ENCODE measurements at regions not wholly inside any gene's neighbourhood (a gene's known extent, or its start where the extent isn't known, plus 50 kb on each side); places are given as distances from the start of the nearest gene placed in this dataset.

GRCh38 chr15:29470794-29471193 lies 201.2 kb upstream of the NSMCE3 start:
- no peaks in the 10 kb centered on the region for H3K79me1 ChIP-seq (ENCODE audit: insufficient read depth, low read depth, low read length, poor library complexity, severe bottlenecking)
- no peak overlapping the region for H2AK5ac ChIP-seq (ENCODE audit: insufficient read length, low read length)
- no peak overlapping the region for H2BK15ac ChIP-seq (ENCODE audit: low read depth, low read length)
- H2AFZ ChIP-seq (ENCODE audit: low read length) = no peak overlapping the region
- no peak overlapping the region for H2BK12ac ChIP-seq (ENCODE audit: insufficient read length, low read depth, low read length)
- H2BK5ac ChIP-seq (ENCODE audit: insufficient read length, low read length) = no peak overlapping the region
- H3K36me3 Mint-ChIP-seq (ENCODE audit: insufficient read depth in 1 of 3, low read depth in 3 of 3) = no peaks in the 10 kb centered on the region; a peak in 1 of 7 replicates
- H3K4me1 ChIP-seq (ENCODE audit: insufficient read depth, low read length) = peaks cover 3% of the 10 kb centered on the region; the same call in 1 of the 2 replicates
- H3K79me2 ChIP-seq (ENCODE audit: insufficient read depth, low read length) = no peaks in the 10 kb centered on the region
- H3K9me3 Mint-ChIP-seq = no peaks in the 10 kb centered on the region
- no CpG with 5 or more reads among the region's 3 CpGs for WGBS (ENCODE audit: extremely low coverage, insufficient read length, low lambda C conversion rate)
- H3K27ac ChIP-seq (ENCODE audit: insufficient read length, low read depth, low read length) = no peak overlapping the region
- H3K4me2 ChIP-seq (ENCODE audit: insufficient read depth, insufficient read length, low read length) = no peak overlapping the region
- H4K20me1 ChIP-seq (ENCODE audit: control insufficient read depth, insufficient read depth, insufficient read length) = no peaks in the 10 kb centered on the region
- H3K9me3 ChIP-seq (ENCODE audit: control insufficient read depth, low read depth, low read length) = no peaks in the 10 kb centered on the region
- no peak overlapping the region; a peak in 1 of 7 replicates for H3K27ac Mint-ChIP-seq
- no peaks in the 10 kb centered on the region for H3K23me2 ChIP-seq (ENCODE audit: insufficient read length, low read depth, low read length, poor library complexity, severe bottlenecking)
- peaks cover 1% of the 10 kb centered on the region for H3K27me3 Mint-ChIP-seq (ENCODE audit: low read depth)
- H3K9ac ChIP-seq (ENCODE audit: extremely low read depth, insufficient read length, low read length) = no peak overlapping the region
- H2BK120ac ChIP-seq (ENCODE audit: low read depth, low read length, poor library complexity, severe bottlenecking) = no peak overlapping the region
- H3K4me1 Mint-ChIP-seq = peaks cover 22 to 35% of the 10 kb centered on the region in 2 experiments
- no peak overlapping the region for H3T11ph ChIP-seq (ENCODE audit: low read length)
- H3K23ac ChIP-seq (ENCODE audit: insufficient read length, low read depth, low read length) = no peak overlapping the region
- no peak for TF ChIP-seq CTCF (conservative IDR thresholded peaks at IDR 0.05)
- no peak overlapping the region for H3K4me3 Mint-ChIP-seq
- H4K91ac ChIP-seq (ENCODE audit: insufficient read length, low read depth, low read length) = no peak overlapping the region
- H3K14ac ChIP-seq (ENCODE audit: insufficient read depth, low read length) = no peak overlapping the region
- H3K4ac ChIP-seq (ENCODE audit: low read depth, low read length) = no peak overlapping the region
- H4K8ac ChIP-seq (replicated peaks; ENCODE audit: insufficient read length, low read depth, low read length) = no peak overlapping the region
- no peak overlapping the region for H4K5ac ChIP-seq (ENCODE audit: insufficient read length, low read depth, low read length)
- no peaks in the 10 kb centered on the region for H3K27me3 ChIP-seq (ENCODE audit: insufficient read depth, low read length)
- no peak overlapping the region for H2BK20ac ChIP-seq (ENCODE audit: low read depth, low read length, poor library complexity, severe bottlenecking)
- no peak overlapping the region for H3K18ac ChIP-seq (ENCODE audit: insufficient read length, low read depth, low read length)
- DNase-seq = no peak
- no peak overlapping the region for H3K56ac ChIP-seq (ENCODE audit: insufficient read length, low read depth, low read length)

Measured in H9 (cell line).